ENCODE measurements at regions not wholly inside any gene's neighbourhood (a gene's known extent, or its start where the extent isn't known, plus 50 kb on each side); places are given as distances from the start of the nearest gene placed in this dataset.

DNA sequence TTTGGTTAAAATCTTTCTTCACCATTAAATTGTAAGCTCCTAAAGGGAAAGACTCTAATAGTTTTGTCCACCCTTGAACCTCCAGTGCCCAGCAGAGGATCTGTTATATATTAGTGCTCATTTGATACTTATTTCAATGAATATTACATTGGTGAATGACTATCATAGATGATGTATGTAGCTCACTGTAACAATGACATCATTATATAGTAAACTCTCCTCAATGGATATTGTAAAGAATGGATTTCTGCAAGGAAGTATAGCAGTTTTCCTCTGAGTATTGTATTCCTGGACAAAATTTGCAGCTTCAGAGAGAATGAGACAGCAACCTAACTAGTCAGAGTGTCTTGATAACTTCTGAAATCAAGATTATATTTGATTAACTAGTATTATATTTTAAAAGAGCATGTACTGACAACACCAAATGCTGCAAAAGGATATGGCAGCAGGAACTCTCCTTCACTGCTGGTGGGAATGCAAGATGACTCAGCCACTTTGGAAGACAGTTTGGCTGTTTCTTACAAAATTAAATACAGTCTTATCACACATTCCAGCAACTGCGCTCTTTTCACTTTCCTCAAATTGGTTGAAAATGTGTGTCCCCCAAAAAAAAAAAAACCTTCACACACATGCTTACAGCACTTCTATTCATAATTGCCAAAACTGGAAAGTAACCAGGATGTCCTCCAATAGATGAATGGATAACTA, 189.8 kb upstream of the OPRM1 start:
- H3K4me2 ChIP-seq (ENCODE audit: insufficient read depth, insufficient read length, low read length): no peak overlapping the region
- no peaks in the 10 kb centered on the region for H3K79me1 ChIP-seq (ENCODE audit: insufficient read depth, low read depth, low read length, poor library complexity, severe bottlenecking)
- Mint-ChIP-seq H3K4me3 (no peak overlapping the region), H3K9me3 (peaks cover 0 to 4% of the 10 kb centered on the region in 2 experiments; a peak in 3 of 5 replicates), H3K27me3 (ENCODE audit: low read depth) (no peaks in the 10 kb centered on the region), H3K27ac (no peak overlapping the region), H3K4me1 (peaks cover 8 to 10% of the 10 kb centered on the region in 2 experiments), H3K36me3 (ENCODE audit: insufficient read depth in 1 of 3, low read depth in 3 of 3) (peaks cover 0 to 3% (median 0%) of the 10 kb centered on the region in 3 experiments; a peak in 2 of 7 replicates)
- no peak for DNase-seq
- no peaks in the 10 kb centered on the region for H3K79me2 ChIP-seq (ENCODE audit: insufficient read depth, low read length)
- H2BK120ac ChIP-seq (ENCODE audit: low read depth, low read length, poor library complexity, severe bottlenecking): no peak overlapping the region
- H2BK5ac ChIP-seq (ENCODE audit: insufficient read length, low read length): no peak overlapping the region
- no peak overlapping the region for H3K56ac ChIP-seq (ENCODE audit: insufficient read length, low read depth, low read length)
- H3K4me1 ChIP-seq (ENCODE audit: insufficient read depth, low read length): no peaks in the 10 kb centered on the region; the same call in 1 of the 2 replicates
- H3K27me3 ChIP-seq (ENCODE audit: insufficient read depth, low read length): no peaks in the 10 kb centered on the region
- no peak overlapping the region for H2BK12ac ChIP-seq (ENCODE audit: insufficient read length, low read depth, low read length)
- H3K4ac ChIP-seq (ENCODE audit: low read depth, low read length): no peak overlapping the region
- H2AFZ ChIP-seq (ENCODE audit: low read length): no peak overlapping the region
- H2BK15ac ChIP-seq (ENCODE audit: low read depth, low read length): no peak overlapping the region
- no CpG with 5 or more reads among the region's 1 CpG for WGBS (ENCODE audit: extremely low coverage, insufficient read length, low lambda C conversion rate)
- no peak overlapping the region for H3K23ac ChIP-seq (ENCODE audit: insufficient read length, low read depth, low read length)
- TF ChIP-seq, protein P1, sequence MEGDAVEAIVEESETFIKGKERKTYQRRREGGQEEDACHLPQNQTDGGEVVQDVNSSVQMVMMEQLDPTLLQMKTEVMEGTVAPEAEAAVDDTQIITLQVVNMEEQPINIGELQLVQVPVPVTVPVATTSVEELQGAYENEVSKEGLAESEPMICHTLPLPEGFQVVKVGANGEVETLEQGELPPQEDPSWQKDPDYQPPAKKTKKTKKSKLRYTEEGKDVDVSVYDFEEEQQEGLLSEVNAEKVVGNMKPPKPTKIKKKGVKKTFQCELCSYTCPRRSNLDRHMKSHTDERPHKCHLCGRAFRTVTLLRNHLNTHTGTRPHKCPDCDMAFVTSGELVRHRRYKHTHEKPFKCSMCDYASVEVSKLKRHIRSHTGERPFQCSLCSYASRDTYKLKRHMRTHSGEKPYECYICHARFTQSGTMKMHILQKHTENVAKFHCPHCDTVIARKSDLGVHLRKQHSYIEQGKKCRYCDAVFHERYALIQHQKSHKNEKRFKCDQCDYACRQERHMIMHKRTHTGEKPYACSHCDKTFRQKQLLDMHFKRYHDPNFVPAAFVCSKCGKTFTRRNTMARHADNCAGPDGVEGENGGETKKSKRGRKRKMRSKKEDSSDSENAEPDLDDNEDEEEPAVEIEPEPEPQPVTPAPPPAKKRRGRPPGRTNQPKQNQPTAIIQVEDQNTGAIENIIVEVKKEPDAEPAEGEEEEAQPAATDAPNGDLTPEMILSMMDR (conservative IDR thresholded peaks at IDR 0.05): no peak
- H4K8ac ChIP-seq (replicated peaks; ENCODE audit: insufficient read length, low read depth, low read length): no peak overlapping the region
- no peak overlapping the region for H4K5ac ChIP-seq (ENCODE audit: insufficient read length, low read depth, low read length)
- H3T11ph ChIP-seq (ENCODE audit: low read length): no peak overlapping the region
- H3K9ac ChIP-seq (ENCODE audit: extremely low read depth, insufficient read length, low read length): no peak overlapping the region
- H4K91ac ChIP-seq (ENCODE audit: insufficient read length, low read depth, low read length): no peak overlapping the region
- no peaks in the 10 kb centered on the region for H3K9me3 ChIP-seq (ENCODE audit: control insufficient read depth, low read depth, low read length)
- H2BK20ac ChIP-seq (ENCODE audit: low read depth, low read length, poor library complexity, severe bottlenecking): no peak overlapping the region
- no peak overlapping the region for H2AK5ac ChIP-seq (ENCODE audit: insufficient read length, low read length)
- H3K18ac ChIP-seq (ENCODE audit: insufficient read length, low read depth, low read length): no peak overlapping the region
- H3K27ac ChIP-seq (ENCODE audit: insufficient read length, low read depth, low read length): no peak overlapping the region
- no peaks in the 10 kb centered on the region for H3K23me2 ChIP-seq (ENCODE audit: insufficient read length, low read depth, low read length, poor library complexity, severe bottlenecking)
- no peaks in the 10 kb centered on the region for H4K20me1 ChIP-seq (ENCODE audit: control insufficient read depth, insufficient read depth, insufficient read length)
- H3K14ac ChIP-seq (ENCODE audit: insufficient read depth, low read length): no peak overlapping the region
